22Rv1 (cell line): ENCODE measurements at regions not wholly inside any gene's neighbourhood (a gene's known extent, or its start where the extent isn't known, plus 50 kb on each side); places are given as distances from the start of the nearest gene placed in this dataset.

Experiments used
- H3K27ac ChIP-seq: fragments of 450-650 bp; 2 replicates; pipeline ENCODE4 v1.5.1; 2017
- CTCF ChIP-seq: fragments of 450-650 bp; IDR thresholded peaks from 2 replicates; pipeline ENCODE4 v1.5.1; 2017; ENCODE audit warnings: mild to moderate bottlenecking
- ZFX ChIP-seq: fragments of 450-650 bp; IDR thresholded peaks from 2 replicates; pipeline ENCODE4 v1.6.1; 2017; ENCODE audit warnings: antibody characterized with exemption, borderline replicate concordance

DNA sequence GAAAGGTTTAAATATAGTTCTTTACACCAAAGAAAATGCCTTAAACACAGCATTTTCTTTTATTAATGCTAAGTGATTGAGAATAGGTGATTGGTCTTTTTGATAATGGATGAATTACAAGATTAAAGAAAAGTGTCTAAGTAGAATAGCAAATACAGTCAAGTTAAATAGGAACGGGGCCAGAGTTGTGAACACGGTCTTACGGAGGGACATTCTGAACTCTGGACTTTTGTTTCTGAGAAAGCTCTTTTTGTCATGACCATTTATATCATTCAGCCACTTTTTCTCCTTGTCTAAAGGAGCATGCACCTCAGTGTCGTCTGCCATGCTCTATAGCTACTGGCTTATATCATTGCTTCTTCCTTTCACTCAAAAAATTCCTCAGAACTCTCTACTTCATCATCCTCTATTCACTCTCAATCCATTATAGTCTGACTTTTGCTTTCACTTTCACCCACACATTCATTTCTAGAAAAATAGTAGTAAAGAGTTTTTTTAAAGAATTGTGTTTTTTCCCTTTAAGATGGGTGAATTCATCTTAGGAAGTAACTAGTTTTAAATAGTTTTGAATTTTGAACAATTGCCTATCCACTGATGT is 263.0 kb upstream of the FBXL7 start:
- H3K27ac ChIP-seq = no peak overlapping the region
- TF ChIP-seq ZFX (no peak), CTCF (no peak)

DNA sequence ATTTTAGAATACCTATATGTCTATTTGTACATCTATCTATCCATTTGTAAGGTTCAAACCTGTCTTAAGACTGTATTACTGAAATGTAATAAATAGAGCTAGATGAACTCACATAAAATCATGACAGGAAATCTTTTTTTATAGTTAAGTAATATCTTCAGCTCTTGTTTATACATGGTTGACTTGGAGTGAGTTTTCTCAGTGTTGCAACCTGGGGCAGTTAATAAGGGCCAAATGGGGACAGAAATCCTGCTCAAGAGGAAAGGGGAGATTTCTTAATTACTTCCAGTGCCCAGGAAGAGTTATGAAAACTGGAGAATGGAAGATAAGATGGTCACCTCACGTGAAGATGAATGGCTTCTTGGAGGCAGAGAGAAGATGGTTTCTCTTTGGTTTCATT is 265.1 kb upstream of the FBXL7 start:
- TF ChIP-seq ZFX (no peak), CTCF (no peak)
- no peak overlapping the region for H3K27ac ChIP-seq

DNA sequence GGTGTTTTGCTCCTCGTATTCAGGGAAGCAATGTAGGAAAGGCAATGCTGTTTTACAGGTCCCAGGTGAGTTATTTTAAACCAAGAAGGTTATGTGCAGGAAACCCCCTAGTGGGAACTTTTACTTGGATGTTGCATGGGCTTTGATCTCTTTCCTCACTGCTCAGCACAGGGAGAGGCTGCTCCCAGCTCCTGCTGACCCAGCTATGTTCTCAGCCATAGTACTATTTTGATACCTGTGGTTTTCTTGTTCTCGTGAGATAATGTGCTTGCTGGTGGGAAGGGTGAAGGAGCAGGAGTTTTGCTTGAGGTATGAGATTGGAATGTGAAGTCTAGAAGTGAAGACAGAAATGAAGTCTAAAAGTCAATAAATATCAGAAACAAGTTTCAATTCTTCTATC is 265.6 kb upstream of the FBXL7 start:
- no peak overlapping the region for H3K27ac ChIP-seq
- TF ChIP-seq ZFX = no peak
- no peak for TF ChIP-seq CTCF

DNA sequence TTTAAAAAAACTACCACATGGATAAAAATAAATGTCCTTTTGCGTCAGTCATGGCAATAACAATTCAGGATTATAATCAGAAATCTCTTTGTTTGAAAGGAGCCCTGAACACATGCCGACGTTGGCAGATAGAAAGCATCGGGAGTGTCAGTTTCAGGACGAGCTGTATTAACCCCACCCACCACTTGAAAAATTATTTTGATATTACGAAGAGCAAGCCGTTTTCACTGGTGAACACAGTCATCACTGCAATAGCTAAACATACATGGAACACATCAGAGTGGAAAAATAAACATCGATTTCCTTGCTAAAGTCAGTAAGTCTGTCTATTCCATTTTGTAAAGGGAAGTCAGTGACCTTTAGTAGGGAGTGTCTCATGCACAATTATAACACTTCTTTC is 266.4 kb upstream of the FBXL7 start:
- TF ChIP-seq ZFX = no peak
- TF ChIP-seq CTCF = no peak

DNA sequence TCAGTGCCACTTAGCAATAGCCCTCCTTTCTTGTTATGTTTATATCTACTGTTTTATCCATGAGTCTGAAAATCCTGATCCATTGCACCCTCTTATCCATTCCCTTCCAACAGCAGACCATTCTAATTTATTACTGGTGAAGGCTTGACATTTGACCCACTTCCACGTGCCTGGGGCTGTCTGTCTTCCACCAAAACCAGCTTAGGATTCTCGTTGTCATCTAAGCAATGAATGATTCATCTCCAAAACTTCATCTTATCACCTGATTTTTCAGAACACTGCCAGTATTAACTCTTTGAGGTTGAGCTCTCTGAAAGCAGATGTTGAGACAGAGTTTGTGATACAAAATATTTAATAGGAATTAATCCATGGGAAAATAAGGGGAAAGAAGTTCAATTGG is 277.8 kb upstream of the FBXL7 start:
- no peak overlapping the region for H3K27ac ChIP-seq
- TF ChIP-seq CTCF (no peak), ZFX (no peak)

More for the DNA sequence above, 266.4 kb upstream of the FBXL7 start:
- no peak overlapping the region for H3K27ac ChIP-seq

- TF ChIP-seq ZFX = no peak
- no peak for TF ChIP-seq CTCF
Observed at GRCh38 chr5:15220642-15221173, 279.3 kb upstream of the FBXL7 start.

DNA sequence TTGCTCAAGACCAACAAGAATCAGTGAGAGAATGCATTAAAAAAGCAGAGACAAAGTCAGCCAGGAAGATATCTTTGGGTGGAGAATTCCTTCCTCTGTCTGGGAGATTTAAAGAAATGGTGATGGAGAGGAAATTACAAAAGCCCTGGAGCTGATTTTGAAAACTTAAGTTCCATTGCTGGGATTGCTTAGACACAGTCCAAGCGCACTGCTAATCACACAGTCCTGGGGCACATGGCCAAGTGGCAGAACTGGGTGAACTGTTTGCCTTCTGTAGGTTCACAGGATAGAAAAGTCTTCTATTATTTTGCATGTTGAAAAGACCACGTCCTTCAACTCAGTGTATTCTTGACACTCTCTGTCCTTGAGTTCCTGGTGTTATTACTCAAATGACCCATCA is 284.9 kb upstream of the FBXL7 start:
- no peak for TF ChIP-seq ZFX
- no peak for TF ChIP-seq CTCF

More at GRCh38 chr5:15220642-15221173, 279.3 kb upstream of the FBXL7 start:
- no peak overlapping the region for H3K27ac ChIP-seq

More for the DNA sequence above, 284.9 kb upstream of the FBXL7 start:
- no peak overlapping the region for H3K27ac ChIP-seq
